ENCODE measurements at regions not wholly inside any gene's neighbourhood (a gene's known extent, or its start where the extent isn't known, plus 50 kb on each side); places are given as distances from the start of the nearest gene placed in this dataset.

DNA sequence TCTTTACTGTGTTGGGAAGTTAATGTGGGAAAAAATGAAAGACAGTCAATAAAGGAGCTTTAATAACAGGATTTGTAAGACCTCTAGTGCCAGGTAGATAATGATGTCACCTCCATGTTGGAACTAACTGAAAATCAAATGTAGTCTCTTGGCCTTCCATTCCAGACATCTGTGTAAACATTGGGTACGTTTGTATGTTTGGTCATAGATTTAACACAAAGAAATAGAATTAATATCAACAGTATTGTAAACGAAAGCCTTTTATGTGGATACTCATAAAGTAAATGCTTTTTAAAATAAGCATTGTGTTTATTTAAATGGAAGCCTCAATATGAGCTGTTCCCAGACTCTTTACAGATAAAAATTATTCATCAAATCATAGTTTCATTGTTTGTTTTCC lies 605.7 kb downstream of the METTL15 start:
- H3K4me3 ChIP-seq (ENCODE audit: control extremely low read depth in 1 of 5, extremely low read depth in 1 of 5, insufficient read depth in 1 of 5, low read depth in 2 of 5, low read length in 4 of 5), result no peak overlapping the region
- Mint-ChIP-seq H3K27me3 (no peaks in the 10 kb centered on the region), H3K4me3 (no peak overlapping the region), H3K27ac (no peak overlapping the region), H3K9me3 (ENCODE audit: insufficient read depth) (no peaks in the 10 kb centered on the region), H3K4me1 (no peaks in the 10 kb centered on the region)
- no peaks in the 10 kb centered on the region for H3K9me3 ChIP-seq (ENCODE audit: control extremely low read depth in 1 of 3, control insufficient read depth in 2 of 3, insufficient read depth in 1 of 3, low read length in 2 of 3)
- DNase-seq (no peak), ATAC-seq (ENCODE audit: low read depth) (no peak)
- TF ChIP-seq, protein P1, sequence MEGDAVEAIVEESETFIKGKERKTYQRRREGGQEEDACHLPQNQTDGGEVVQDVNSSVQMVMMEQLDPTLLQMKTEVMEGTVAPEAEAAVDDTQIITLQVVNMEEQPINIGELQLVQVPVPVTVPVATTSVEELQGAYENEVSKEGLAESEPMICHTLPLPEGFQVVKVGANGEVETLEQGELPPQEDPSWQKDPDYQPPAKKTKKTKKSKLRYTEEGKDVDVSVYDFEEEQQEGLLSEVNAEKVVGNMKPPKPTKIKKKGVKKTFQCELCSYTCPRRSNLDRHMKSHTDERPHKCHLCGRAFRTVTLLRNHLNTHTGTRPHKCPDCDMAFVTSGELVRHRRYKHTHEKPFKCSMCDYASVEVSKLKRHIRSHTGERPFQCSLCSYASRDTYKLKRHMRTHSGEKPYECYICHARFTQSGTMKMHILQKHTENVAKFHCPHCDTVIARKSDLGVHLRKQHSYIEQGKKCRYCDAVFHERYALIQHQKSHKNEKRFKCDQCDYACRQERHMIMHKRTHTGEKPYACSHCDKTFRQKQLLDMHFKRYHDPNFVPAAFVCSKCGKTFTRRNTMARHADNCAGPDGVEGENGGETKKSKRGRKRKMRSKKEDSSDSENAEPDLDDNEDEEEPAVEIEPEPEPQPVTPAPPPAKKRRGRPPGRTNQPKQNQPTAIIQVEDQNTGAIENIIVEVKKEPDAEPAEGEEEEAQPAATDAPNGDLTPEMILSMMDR (IDR thresholded peaks at IDR 0.05), result no peak
- no peak for TF ChIP-seq EZH2 (IDR thresholded peaks at IDR 0.05; ENCODE audit: borderline replicate concordance, insufficient read depth, low read depth, low read length, poor library complexity, severe bottlenecking)
- H3K36me3 ChIP-seq (replicated peaks in 1 of 2; ENCODE audit: control extremely low read depth in 1 of 2, control insufficient read depth in 1 of 2, extremely low read depth in 1 of 2, insufficient read depth in 2 of 2, low read length in 1 of 2), result no peaks in the 10 kb centered on the region
- no peaks in the 10 kb centered on the region for H3K4me1 ChIP-seq (ENCODE audit: control insufficient read depth in 2 of 2, insufficient read depth in 2 of 2, low read length in 2 of 2)
- no CpG with 5 or more reads among the region's 2 CpGs for WGBS (ENCODE audit: insufficient coverage)
- H3K4me2 ChIP-seq (replicated peaks; ENCODE audit: low read depth, low read length, poor library complexity, severe bottlenecking), result no peak overlapping the region
- CTCF ChIA-PET, result no interaction called here
- POLR2A ChIA-PET, result no interaction called here
- no peaks in the 10 kb centered on the region for H3K27me3 ChIP-seq (replicated peaks in 1 of 4; ENCODE audit: control extremely low read depth in 1 of 4, control insufficient read depth in 3 of 4, insufficient read depth in 4 of 4, low read length in 3 of 4)
- H3K9ac ChIP-seq (ENCODE audit: low read length), result no peak overlapping the region
- no peaks in the 10 kb centered on the region for H3K79me2 ChIP-seq (ENCODE audit: control insufficient read depth, insufficient read depth, low read length)
- H3K27ac ChIP-seq (ENCODE audit: low read length in 2 of 2), result no peak overlapping the region
- intact Hi-C loops (cut with micrococcal nuclease), result no loop called here
- no peak overlapping the region for H2AFZ ChIP-seq (ENCODE audit: insufficient read depth, low read depth, low read length, poor library complexity, severe bottlenecking)
- H4K20me1 ChIP-seq (ENCODE audit: control insufficient read depth, insufficient read depth, low read length, poor library complexity, severe bottlenecking), result no peaks in the 10 kb centered on the region

DNA sequence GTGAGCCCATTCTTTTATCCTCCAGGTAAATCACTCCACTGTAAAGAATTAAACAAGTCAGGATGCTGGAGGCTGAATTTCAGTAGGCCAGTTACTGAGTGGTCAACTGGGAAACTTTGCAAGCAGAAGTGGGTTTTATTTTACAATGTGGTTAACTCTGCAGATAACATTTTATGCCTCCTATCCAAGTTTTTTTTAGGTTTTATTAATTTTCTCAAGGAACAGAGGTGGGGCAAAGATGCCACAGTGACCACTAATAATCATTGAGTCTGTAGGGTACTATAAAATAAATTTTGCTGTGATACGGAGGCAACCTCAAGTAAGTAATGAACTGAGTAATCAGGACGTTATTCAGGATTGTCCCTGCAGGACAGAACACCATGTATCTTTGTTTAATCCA lies 599.9 kb downstream of the METTL15 start:
- no peaks in the 10 kb centered on the region for H3K27me3 ChIP-seq (replicated peaks in 1 of 4; ENCODE audit: control extremely low read depth in 1 of 4, control insufficient read depth in 3 of 4, insufficient read depth in 4 of 4, low read length in 3 of 4)
- intact Hi-C loops (cut with micrococcal nuclease), result no loop called here
- no peaks in the 10 kb centered on the region for H3K79me2 ChIP-seq (ENCODE audit: control insufficient read depth, insufficient read depth, low read length)
- no peaks in the 10 kb centered on the region for H3K4me1 Mint-ChIP-seq
- no peaks in the 10 kb centered on the region for H3K9me3 ChIP-seq (ENCODE audit: control extremely low read depth in 1 of 3, control insufficient read depth in 2 of 3, insufficient read depth in 1 of 3, low read length in 2 of 3)
- WGBS (ENCODE audit: insufficient coverage), result no CpG with 5 or more reads among the region's 2 CpGs
- no peak overlapping the region for H3K4me3 ChIP-seq (ENCODE audit: control extremely low read depth in 1 of 5, extremely low read depth in 1 of 5, insufficient read depth in 1 of 5, low read depth in 2 of 5, low read length in 4 of 5)
- no peak overlapping the region for H3K4me3 Mint-ChIP-seq
- no peak overlapping the region for H3K4me2 ChIP-seq (replicated peaks; ENCODE audit: low read depth, low read length, poor library complexity, severe bottlenecking)
- no peaks in the 10 kb centered on the region for H3K9me3 Mint-ChIP-seq (ENCODE audit: insufficient read depth)
- ATAC-seq (ENCODE audit: low read depth) (no peak), DNase-seq (no peak)
- POLR2A ChIA-PET, result no interaction called here
- H3K27me3 Mint-ChIP-seq, result no peaks in the 10 kb centered on the region
- no peak overlapping the region for H3K27ac Mint-ChIP-seq
- H4K20me1 ChIP-seq (ENCODE audit: control insufficient read depth, insufficient read depth, low read length, poor library complexity, severe bottlenecking), result no peaks in the 10 kb centered on the region
- TF ChIP-seq, protein P1 (IDR thresholded peaks at IDR 0.05), result no peak
- TF ChIP-seq EZH2 (IDR thresholded peaks at IDR 0.05; ENCODE audit: borderline replicate concordance, insufficient read depth, low read depth, low read length, poor library complexity, severe bottlenecking), result no peak
- no peak overlapping the region for H2AFZ ChIP-seq (ENCODE audit: insufficient read depth, low read depth, low read length, poor library complexity, severe bottlenecking)
- no peaks in the 10 kb centered on the region for H3K36me3 ChIP-seq (replicated peaks in 1 of 2; ENCODE audit: control extremely low read depth in 1 of 2, control insufficient read depth in 1 of 2, extremely low read depth in 1 of 2, insufficient read depth in 2 of 2, low read length in 1 of 2)
- no peaks in the 10 kb centered on the region for H3K4me1 ChIP-seq (ENCODE audit: control insufficient read depth in 2 of 2, insufficient read depth in 2 of 2, low read length in 2 of 2)
- H3K27ac ChIP-seq (ENCODE audit: low read length in 2 of 2), result no peak overlapping the region
- CTCF ChIA-PET, result no interaction called here
- no peak overlapping the region for H3K9ac ChIP-seq (ENCODE audit: low read length)

Data from B cell (primary cell).